IMR-90 (cell line): ENCODE measurements at regions not wholly inside any gene's neighbourhood (a gene's known extent, or its start where the extent isn't known, plus 50 kb on each side); places are given as distances from the start of the nearest gene placed in this dataset.

ENCODE experiments used
- ATAC-seq: fragments of 200-7000 bp; cut with Tn5 transposase; 2 replicates; pipeline ENCODE4 v1.9.1; 2020; ENCODE audit warnings: low read depth, mild to moderate bottlenecking, moderate library complexity
- BruUV-seq: library from RNA; stranded (reverse); fragments of 400-500 nt; replicated peaks from 2 replicates; lab custom pipeline; 2021; lab: Mats Ljungman, UMichigan
- CTCF ChIA-PET: fragments of 300-600 bp; formaldehyde crosslinking; extraction: SDS; loops from one replicate; lab custom pipeline; 2021; ENCODE audit warnings: antibody characterized with exemption; lab: Yijun Ruan, JAX
- POLR2A ChIA-PET: fragments of 300-600 bp; sonication (Branson Sonifier 250); formaldehyde crosslinking; loops from one replicate; lab custom pipeline; 2022; ENCODE audit warnings: antibody characterized with exemption; ENCODE audit not compliant: unreplicated experiment; lab: Charles Lee
- DNase-seq: peaks from one replicate; pipeline ENCODE4 v3.0.0; 2013
- H2AFZ ChIP-seq: replicated peaks from 2 replicates; pipeline ENCODE3; 2013; ENCODE audit warnings: low read length, mild to moderate bottlenecking; ENCODE audit not compliant: poor library complexity
- H2AK5ac ChIP-seq: 2 replicates; pipeline ENCODE4 v1.6.1; 2013; ENCODE audit warnings: low read depth, low read length, inconsistent platforms
- H2AK9ac ChIP-seq: replicated peaks from 2 replicates; pipeline ENCODE3; 2013; ENCODE audit warnings: mild to moderate bottlenecking, low read depth, low read length, moderate library complexity; ENCODE audit not compliant: poor library complexity
- H2BK120ac ChIP-seq: 2 replicates; pipeline ENCODE4 v1.6.1; 2013; ENCODE audit warnings: low read depth, low read length, inconsistent platforms
- H2BK15ac ChIP-seq: 3 replicates; pipeline ENCODE4 v1.6.1; 2013; ENCODE audit warnings: low read depth, low read length, inconsistent platforms
- H2BK20ac ChIP-seq: 2 replicates; pipeline ENCODE4 v1.6.1; 2013; ENCODE audit warnings: low read depth, mild to moderate bottlenecking, inconsistent platforms, low read length, moderate library complexity
- H2BK5ac ChIP-seq: 2 replicates; pipeline ENCODE4 v1.6.1; 2013; ENCODE audit warnings: mild to moderate bottlenecking, low read depth, low read length, inconsistent platforms; ENCODE audit not compliant: poor library complexity, severe bottlenecking
- H3K14ac ChIP-seq: replicated peaks from 2 replicates; pipeline ENCODE4 v1.6.1; 2013; ENCODE audit warnings: low read depth, low read length, inconsistent platforms
- H3K18ac ChIP-seq: 2 replicates; pipeline ENCODE4 v1.6.1; 2013; ENCODE audit warnings: low read depth, low read length, control low read depth
- H3K23ac ChIP-seq: 2 replicates; pipeline ENCODE4 v1.6.1; 2013; ENCODE audit warnings: low read depth, low read length, inconsistent platforms
- H3K27ac ChIP-seq: 2 replicates; pipeline ENCODE4 v1.5.1; 2013; ENCODE audit warnings: mild to moderate bottlenecking, control low read depth, low read length; ENCODE audit not compliant: insufficient read depth
- H3K27me3 ChIP-seq: 2 replicates; pipeline ENCODE4 v1.6.1; 2013; ENCODE audit warnings: low read length; ENCODE audit not compliant: control insufficient read depth, insufficient read depth
- H3K36me3 ChIP-seq: 2 replicates; pipeline ENCODE4 v1.6.1; 2013; ENCODE audit warnings: low read length, mixed read lengths; ENCODE audit not compliant: control insufficient read depth, insufficient read depth
- H3K4ac ChIP-seq: 2 replicates; pipeline ENCODE4 v1.6.1; 2013; ENCODE audit warnings: low read depth, low read length, inconsistent platforms
- H3K4me1 ChIP-seq: 2 replicates; pipeline ENCODE4 v1.6.1; 2013; ENCODE audit warnings: low read length, mixed read lengths; ENCODE audit not compliant: control insufficient read depth, insufficient read depth
- H3K4me2 ChIP-seq: 2 replicates; pipeline ENCODE4 v1.6.1; 2013; ENCODE audit warnings: low read depth, mild to moderate bottlenecking, control low read depth, low read length, moderate library complexity
- H3K4me3 ChIP-seq: 2 replicates; pipeline ENCODE4 v1.5.1; 2013; ENCODE audit warnings: low read depth, mild to moderate bottlenecking, control low read depth, low read length, moderate library complexity; ENCODE audit not compliant: insufficient read depth
- H3K56ac ChIP-seq: 2 replicates; pipeline ENCODE4 v1.6.1; 2013; ENCODE audit warnings: low read length, inconsistent platforms; ENCODE audit not compliant: insufficient read depth; ENCODE audit errors: extremely low read depth
- H3K79me1 ChIP-seq, 2 experiments: 2 replicates each; pipeline ENCODE4 v1.6.1; 2013; ENCODE audit warnings: low read length in 2 of 2, inconsistent platforms in 1 of 2, low read depth in 1 of 2
- H3K9ac ChIP-seq: 2 replicates; pipeline ENCODE4 v1.6.1; 2013; ENCODE audit warnings: low read depth, low read length, control low read depth
- H3K9me1 ChIP-seq: 2 replicates; pipeline ENCODE4 v1.6.1; 2013; ENCODE audit warnings: low read length, inconsistent platforms; ENCODE audit not compliant: insufficient read depth
- H3K9me3 ChIP-seq: 2 replicates; pipeline ENCODE4 v1.6.1; 2013; ENCODE audit warnings: low read length; ENCODE audit not compliant: control insufficient read depth, insufficient read depth
- H4K20me1 ChIP-seq: 2 replicates; pipeline ENCODE4 v1.6.1; 2013; ENCODE audit warnings: low read length, inconsistent platforms; ENCODE audit not compliant: insufficient read depth
- H4K5ac ChIP-seq: 2 replicates; pipeline ENCODE4 v1.6.1; 2013; ENCODE audit warnings: mild to moderate bottlenecking, low read depth, low read length, control low read depth
- H4K8ac ChIP-seq, 2 experiments: 2 replicates each; pipeline ENCODE4 v1.6.1; 2013; ENCODE audit warnings: low read depth in 2 of 2, low read length in 2 of 2, control low read depth in 1 of 2, inconsistent platforms in 1 of 2
- H4K91ac ChIP-seq: 2 replicates; pipeline ENCODE4 v1.6.1; 2013; ENCODE audit warnings: low read depth, low read length, inconsistent platforms; ENCODE audit not compliant: insufficient read depth
- USF2 ChIP-seq: fragments of 150-350 bp; IDR thresholded peaks from 2 replicates; pipeline ENCODE4 v1.6.1; 2017; ENCODE audit warnings: mild to moderate bottlenecking, antibody characterized with exemption, low read length, low read depth
- WGBS, 2 experiments: methylation state at CpG; one replicate each; pipeline versions ENCODE4 v1.1.5 to v1.1.7; 2013; ENCODE audit warnings: missing lambda C conversion rate in 2 of 2; ENCODE audit not compliant: insufficient read length in 1 of 2; ENCODE audit errors: extremely low coverage in 2 of 2; 5-methylcytosine and 5-hydroxymethylcytosine counted together
- dilution Hi-C: fragments of 300-500 bp; cut with HindIII; formaldehyde crosslinking; loops from one replicate; pipeline ENCODE4 v1.14.3; 2018; ENCODE audit warnings: low sequenced_read_pairs; ENCODE audit not compliant: unreplicated experiment
- in situ Hi-C: fragments of 300-500 bp; cut with MboI; formaldehyde crosslinking; loops from 3 replicates; pipeline ENCODE4 v1.14.3; 2019; ENCODE audit warnings: low sequenced_read_pairs, inconsistent platforms, mixed read lengths
- intact Hi-C: fragments of 100-400 bp; cut with micrococcal nuclease; formaldehyde crosslinking; loops from 2 replicates; pipeline ENCODE4 v1.10.0; 2022

- DNase-seq: no peak
- Histone ChIP-seq H3K4ac (no peak overlapping the region), H3K27me3 (peaks cover 36% of the 10 kb centered on the region), H3K79me1 (no peaks in the 10 kb centered on the region), H3K14ac (no peak overlapping the region), H2AK9ac (no peak overlapping the region), H3K9me3 (peaks cover 8% of the 10 kb centered on the region), H4K5ac (no peak overlapping the region; the same call in 1 of the 2 replicates), H3K4me1 (no peaks in the 10 kb centered on the region), H3K27ac (no peak overlapping the region), H4K91ac (no peak overlapping the region), H2AK5ac (no peak overlapping the region), H3K9ac (no peak overlapping the region), H4K8ac (no peak overlapping the region), H3K9me1 (no peaks in the 10 kb centered on the region), H3K4me2 (no peak overlapping the region), H2BK15ac (no peak overlapping the region), H2BK20ac (no peak overlapping the region), H3K18ac (no peak overlapping the region), H2BK120ac (no peak overlapping the region), H3K23ac (no peak overlapping the region), H2AFZ (no peak overlapping the region), H3K56ac (no peak overlapping the region), H4K20me1 (no peaks in the 10 kb centered on the region), H2BK5ac (no peak overlapping the region), H3K36me3 (no peaks in the 10 kb centered on the region), H3K4me3 (no peak overlapping the region)
- in situ Hi-C loops: no loop called here
- ATAC-seq: no peak
- ChIA-PET POLR2A (no interaction called here), CTCF (no interaction called here)
- 73% methylated on average over 2 of the region's 9 CpGs; no CpG with 5 or more reads in 1 of the 2 experiments for WGBS, 2 experiments
- TF ChIP-seq USF2: no peak
- no TSS peak for BruUV-seq
- dilution Hi-C loops: no loop called here
- intact Hi-C loops: no loop called here
Observed at GRCh38 chr13:27005556-27005955, 166.1 kb downstream of the USP12 start.
